ENCODE measurements at regions not wholly inside any gene's neighbourhood (a gene's known extent, or its start where the extent isn't known, plus 50 kb on each side); places are given as distances from the start of the nearest gene placed in this dataset.

- Histone ChIP-seq H3K27ac (ENCODE audit: insufficient read depth, low read length) (no peak overlapping the region), H2BK20ac (ENCODE audit: low read depth, low read length) (no peak overlapping the region), H3K9ac (ENCODE audit: low read depth, low read length) (no peak overlapping the region), H3K23ac (ENCODE audit: low read depth, low read length) (no peak overlapping the region), H2BK15ac (ENCODE audit: low read depth, low read length) (no peak overlapping the region), H4K8ac (ENCODE audit: low read depth in 2 of 2, low read length in 2 of 2) (no peak overlapping the region), H4K20me1 (ENCODE audit: insufficient read depth, low read length) (no peaks in the 10 kb centered on the region), H2AK5ac (ENCODE audit: low read depth, low read length) (no peak overlapping the region), H3K4me1 (ENCODE audit: control insufficient read depth, insufficient read depth, low read length) (no peaks in the 10 kb centered on the region), H4K5ac (ENCODE audit: low read depth, low read length) (no peak overlapping the region), H3K56ac (ENCODE audit: extremely low read depth, insufficient read depth, low read length) (no peak overlapping the region), H3K4me2 (ENCODE audit: low read depth, low read length) (no peak overlapping the region), H3K79me1 (ENCODE audit: low read depth in 1 of 2, low read length in 2 of 2) (no peaks in the 10 kb centered on the region), H3K14ac (replicated peaks; ENCODE audit: low read depth, low read length) (no peak overlapping the region), H3K27me3 (ENCODE audit: control insufficient read depth, insufficient read depth, low read length) (no peaks in the 10 kb centered on the region), H2AFZ (replicated peaks; ENCODE audit: low read length, poor library complexity) (no peak overlapping the region), H3K4me3 (ENCODE audit: insufficient read depth, low read depth, low read length) (no peak overlapping the region), H2BK5ac (ENCODE audit: low read depth, low read length, poor library complexity, severe bottlenecking) (no peak overlapping the region), H3K36me3 (ENCODE audit: control insufficient read depth, insufficient read depth, low read length) (no peaks in the 10 kb centered on the region), H2BK120ac (ENCODE audit: low read depth, low read length) (no peak overlapping the region), H2AK9ac (replicated peaks; ENCODE audit: low read depth, low read length, poor library complexity) (no peak overlapping the region), H4K91ac (ENCODE audit: insufficient read depth, low read depth, low read length) (no peak overlapping the region), H3K9me1 (ENCODE audit: insufficient read depth, low read length) (no peaks in the 10 kb centered on the region), H3K18ac (ENCODE audit: low read depth, low read length) (no peak overlapping the region), H3K4ac (ENCODE audit: low read depth, low read length) (no peak overlapping the region), H3K9me3 (ENCODE audit: control insufficient read depth, insufficient read depth, low read length) (peaks cover 5% of the 10 kb centered on the region)
- TF ChIP-seq SMC3 (IDR thresholded peaks at IDR 0.05; ENCODE audit: low read depth, low read length), result no peak
- no peak for TF ChIP-seq MAZ (IDR thresholded peaks at IDR 0.05; ENCODE audit: borderline replicate concordance, low read depth, low read length)
- TF ChIP-seq CEBPB (IDR thresholded peaks at IDR 0.05; ENCODE audit: low read depth, low read length), result no peak
- TF ChIP-seq ELK1 (IDR thresholded peaks at IDR 0.05; ENCODE audit: borderline replicate concordance, low read depth, low read length), result no peak
- no peak for TF ChIP-seq RAD21 (IDR thresholded peaks at IDR 0.05; ENCODE audit: low read length)
- no peak for TF ChIP-seq MXI1 (IDR thresholded peaks at IDR 0.05; ENCODE audit: borderline replicate concordance, low read depth, low read length)
- TF ChIP-seq USF2 (IDR thresholded peaks at IDR 0.05; ENCODE audit: low read depth, low read length), result no peak
- no peak for TF ChIP-seq RFX5 (IDR thresholded peaks at IDR 0.05; ENCODE audit: low read depth, low read length)
- TF ChIP-seq POLR2A (IDR thresholded peaks at IDR 0.05; ENCODE audit: low read depth, low read length), result no peak
- TF ChIP-seq CTCF (conservative IDR thresholded peaks at IDR 0.05; ENCODE audit: low read depth, low read length), result no peak
- no peak for TF ChIP-seq BHLHE40 (IDR thresholded peaks at IDR 0.05; ENCODE audit: low read depth, low read length)
- TF ChIP-seq CHD1 (IDR thresholded peaks at IDR 0.05; ENCODE audit: low read depth, low read length), result no peak
- no peak for TF ChIP-seq MAFK (IDR thresholded peaks at IDR 0.05; ENCODE audit: low read depth, low read length)
- no peak for TF ChIP-seq NFE2L2 (IDR thresholded peaks at IDR 0.05; ENCODE audit: low read depth, low read length)
- no peak for TF ChIP-seq FOS (IDR thresholded peaks at IDR 0.05; ENCODE audit: low read depth, low read length)
- intact Hi-C loops (cut with micrococcal nuclease), result no loop called here
- no TSS peak for BruUV-seq (replicated peaks)
- dilution Hi-C loops (cut with HindIII; ENCODE audit: low sequenced_read_pairs, unreplicated experiment), result no loop called here
- ATAC-seq (ENCODE audit: low read depth) (no peak), DNase-seq (no peak)
- in situ Hi-C loops (cut with MboI; ENCODE audit: low sequenced_read_pairs), result no loop called here
- ChIA-PET CTCF (no interaction called here), POLR2A (ENCODE audit: unreplicated experiment) (no interaction called here)
- no CpG with 5 or more reads among the region's 3 CpGs for WGBS, 2 experiments (ENCODE audit: extremely low coverage in 2 of 2, insufficient read length in 1 of 2)
Observed at GRCh38 chr9:75359638-75360037, 271.3 kb downstream of the OSTF1 start.
